ENCODE measurements at regions not wholly inside any gene's neighbourhood (a gene's known extent, or its start where the extent isn't known, plus 50 kb on each side); places are given as distances from the start of the nearest gene placed in this dataset.

GRCh38 chrX:14300376-14300775, 229.0 kb upstream of the GLRA2 start:
- peaks cover 2% of the 10 kb centered on the region for H3K36me3 Mint-ChIP-seq
- intact Hi-C loops (cut with micrococcal nuclease): no loop called here
- no CpG with 5 or more reads among the region's 2 CpGs for WGBS (ENCODE audit: insufficient coverage)
- no peaks in the 10 kb centered on the region for H3K4me1 Mint-ChIP-seq
- no peaks in the 10 kb centered on the region for H3K27me3 ChIP-seq (ENCODE audit: control insufficient read depth, insufficient read depth, low read length)
- H3K27me3 Mint-ChIP-seq (ENCODE audit: low read depth in 2 of 2): no peaks in the 10 kb centered on the region
- H3K27ac ChIP-seq (ENCODE audit: low read length): no peak overlapping the region
- DNase-seq (no peak), ATAC-seq (no peak)
- no peak overlapping the region for H3K4me3 ChIP-seq (ENCODE audit: low read length)
- no peak overlapping the region for H3K4me3 Mint-ChIP-seq
- H3K36me3 ChIP-seq (ENCODE audit: control insufficient read depth, insufficient read depth, low read length): no peaks in the 10 kb centered on the region
- no peaks in the 10 kb centered on the region for H3K9me3 ChIP-seq (ENCODE audit: control insufficient read depth, insufficient read depth, low read length)
- H3K27ac Mint-ChIP-seq: no peak overlapping the region
- TF ChIP-seq CTCF (IDR thresholded peaks at IDR 0.05): no peak
- no peaks in the 10 kb centered on the region for H3K4me1 ChIP-seq (ENCODE audit: control insufficient read depth, insufficient read depth, low read length)
- peaks cover 2 to 3% of the 10 kb centered on the region in 2 donors for H3K9me3 Mint-ChIP-seq

- TF ChIP-seq CTCF (IDR thresholded peaks at IDR 0.05): no peak
- no peaks in the 10 kb centered on the region for H3K27me3 Mint-ChIP-seq (ENCODE audit: low read depth in 2 of 2)
- H3K9me3 Mint-ChIP-seq: peaks cover 7 to 14% of the 10 kb centered on the region in 2 donors
- no peak overlapping the region for H3K4me3 ChIP-seq (ENCODE audit: low read length)
- DNase-seq (no peak), ATAC-seq (no peak)
- H3K4me1 Mint-ChIP-seq: no peaks in the 10 kb centered on the region
- H3K4me1 ChIP-seq (ENCODE audit: control insufficient read depth, insufficient read depth, low read length): no peaks in the 10 kb centered on the region
- no peaks in the 10 kb centered on the region for H3K36me3 ChIP-seq (ENCODE audit: control insufficient read depth, insufficient read depth, low read length)
- peaks cover 9% of the 10 kb centered on the region for H3K36me3 Mint-ChIP-seq
- no peak overlapping the region for H3K4me3 Mint-ChIP-seq
- no peaks in the 10 kb centered on the region for H3K9me3 ChIP-seq (ENCODE audit: control insufficient read depth, insufficient read depth, low read length)
- no peak overlapping the region for H3K27ac ChIP-seq (ENCODE audit: low read length)
- no peaks in the 10 kb centered on the region for H3K27me3 ChIP-seq (ENCODE audit: control insufficient read depth, insufficient read depth, low read length)
- no peak overlapping the region for H3K27ac Mint-ChIP-seq
- intact Hi-C loops (cut with micrococcal nuclease): no loop called here
Measured at GRCh38 chrX:14295426-14295825, 233.9 kb upstream of the GLRA2 start.

- H3K27ac Mint-ChIP-seq: no peak overlapping the region
- H3K4me3 Mint-ChIP-seq: no peak overlapping the region
- no peaks in the 10 kb centered on the region for H3K4me1 Mint-ChIP-seq
- WGBS (ENCODE audit: insufficient coverage): 63% methylated on average over 4 of the region's 10 CpGs
- Histone ChIP-seq H3K27ac (ENCODE audit: low read length) (no peak overlapping the region), H3K4me1 (ENCODE audit: control insufficient read depth, insufficient read depth, low read length) (no peaks in the 10 kb centered on the region), H3K4me3 (ENCODE audit: low read length) (no peak overlapping the region), H3K9me3 (ENCODE audit: control insufficient read depth, insufficient read depth, low read length) (no peaks in the 10 kb centered on the region), H3K27me3 (ENCODE audit: control insufficient read depth, insufficient read depth, low read length) (no peaks in the 10 kb centered on the region), H3K36me3 (ENCODE audit: control insufficient read depth, insufficient read depth, low read length) (no peaks in the 10 kb centered on the region)
- no peaks in the 10 kb centered on the region for H3K27me3 Mint-ChIP-seq (ENCODE audit: low read depth in 2 of 2)
- TF ChIP-seq CTCF (IDR thresholded peaks at IDR 0.05): no peak
- intact Hi-C loops (cut with micrococcal nuclease): no loop called here
- H3K9me3 Mint-ChIP-seq: peaks cover 11 to 18% of the 10 kb centered on the region in 2 donors
- no peak for ATAC-seq
- H3K36me3 Mint-ChIP-seq: peaks cover 9% of the 10 kb centered on the region
- no peak for DNase-seq
Measured at GRCh38 chrX:14291666-14292500, 237.5 kb upstream of the GLRA2 start.

- H3K27me3 Mint-ChIP-seq (ENCODE audit: low read depth in 2 of 2): no peaks in the 10 kb centered on the region
- H3K27ac ChIP-seq (ENCODE audit: low read length): no peak overlapping the region
- H3K4me1 Mint-ChIP-seq: no peaks in the 10 kb centered on the region
- ATAC-seq (no peak), DNase-seq (no peak)
- H3K27me3 ChIP-seq (ENCODE audit: control insufficient read depth, insufficient read depth, low read length): no peaks in the 10 kb centered on the region
- H3K4me3 Mint-ChIP-seq: no peak overlapping the region
- H3K36me3 Mint-ChIP-seq: peaks cover 7% of the 10 kb centered on the region
- 91% methylated on average over 1 of the region's 2 CpGs for WGBS (ENCODE audit: insufficient coverage)
- no peaks in the 10 kb centered on the region for H3K36me3 ChIP-seq (ENCODE audit: control insufficient read depth, insufficient read depth, low read length)
- no peak overlapping the region for H3K4me3 ChIP-seq (ENCODE audit: low read length)
- H3K27ac Mint-ChIP-seq: no peak overlapping the region
- H3K4me1 ChIP-seq (ENCODE audit: control insufficient read depth, insufficient read depth, low read length): no peaks in the 10 kb centered on the region
- no peak for TF ChIP-seq CTCF (IDR thresholded peaks at IDR 0.05)
- intact Hi-C loops (cut with micrococcal nuclease): no loop called here
- H3K9me3 ChIP-seq (ENCODE audit: control insufficient read depth, insufficient read depth, low read length): no peaks in the 10 kb centered on the region
- peaks cover 8 to 16% of the 10 kb centered on the region in 2 donors for H3K9me3 Mint-ChIP-seq
Measured at GRCh38 chrX:14290335-14290734, 239.0 kb upstream of the GLRA2 start.

All from natural killer cell (primary cell).